HG03558 (cell line): ENCODE measurements at regions not wholly inside any gene's neighbourhood (a gene's known extent, or its start where the extent isn't known, plus 50 kb on each side); places are given as distances from the start of the nearest gene placed in this dataset.

Source experiments
- ATAC-seq: cut with Tn5 transposase; IDR thresholded peaks from one replicate; pipeline ENCODE4 v1.9.1; 2021; ENCODE audit warnings: moderate number of reproducible peaks; ENCODE audit not compliant: unreplicated experiment; ENCODE audit errors: extremely low read depth

GRCh38 chr2:183605440-183605839, 481.2 kb downstream of the NUP35 start:
- ATAC-seq, result no peak

DNA sequence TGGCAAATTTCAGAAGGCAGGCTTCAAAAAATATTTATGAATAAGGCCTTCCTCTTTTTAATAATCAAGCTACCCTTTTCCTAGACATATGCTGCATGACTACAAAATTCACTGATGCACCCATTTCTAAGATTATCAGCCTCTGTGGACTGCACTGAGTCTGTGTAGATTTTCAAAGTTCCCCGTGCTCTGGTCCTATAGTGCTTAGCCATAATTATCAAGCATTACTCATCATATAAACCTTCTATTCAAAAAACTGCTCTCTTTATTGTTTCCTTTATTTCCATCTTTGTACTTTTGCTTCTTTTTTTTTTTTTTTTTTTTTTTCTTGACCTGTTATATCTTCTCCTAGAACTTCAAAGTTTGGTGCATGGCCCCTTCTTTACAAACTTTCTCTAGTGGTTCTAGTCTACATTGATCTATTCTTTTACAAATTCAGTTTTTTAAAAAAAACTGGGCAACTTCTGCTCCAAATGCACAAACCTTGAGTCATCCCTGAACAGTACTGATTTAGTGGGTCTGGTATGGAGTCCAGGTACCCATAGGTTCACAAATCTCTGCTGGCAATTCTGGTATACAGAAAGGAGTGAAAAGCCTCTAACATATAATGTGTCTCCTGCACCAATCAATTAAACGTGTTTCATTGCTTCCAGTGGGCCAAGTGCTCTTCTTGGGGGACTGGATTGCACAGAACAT, 481.9 kb downstream of the NUP35 start:
- ATAC-seq, result no peak

- no peak for ATAC-seq
Measured at GRCh38 chr2:183606718-183607085, 482.5 kb downstream of the NUP35 start.

DNA sequence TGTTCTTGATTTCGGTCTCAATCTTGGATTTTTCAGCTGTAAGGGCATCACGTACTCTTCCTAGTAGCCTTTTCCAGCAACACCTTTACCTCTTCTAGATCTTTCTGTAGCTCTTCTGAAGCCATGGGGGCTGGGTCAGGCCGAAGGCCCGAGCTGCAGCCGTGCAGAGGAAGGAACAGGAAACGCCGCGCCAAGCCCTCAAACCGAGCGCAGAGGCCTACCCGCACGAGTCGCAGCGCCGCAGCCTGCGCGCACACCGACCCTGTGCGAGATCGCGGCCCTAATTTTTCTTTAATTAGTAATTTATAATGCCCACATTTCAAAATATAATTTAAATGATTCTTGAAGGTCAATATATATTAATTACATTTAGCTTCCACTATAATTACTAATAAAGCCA, 483.8 kb downstream of the NUP35 start:
- no peak for ATAC-seq

DNA sequence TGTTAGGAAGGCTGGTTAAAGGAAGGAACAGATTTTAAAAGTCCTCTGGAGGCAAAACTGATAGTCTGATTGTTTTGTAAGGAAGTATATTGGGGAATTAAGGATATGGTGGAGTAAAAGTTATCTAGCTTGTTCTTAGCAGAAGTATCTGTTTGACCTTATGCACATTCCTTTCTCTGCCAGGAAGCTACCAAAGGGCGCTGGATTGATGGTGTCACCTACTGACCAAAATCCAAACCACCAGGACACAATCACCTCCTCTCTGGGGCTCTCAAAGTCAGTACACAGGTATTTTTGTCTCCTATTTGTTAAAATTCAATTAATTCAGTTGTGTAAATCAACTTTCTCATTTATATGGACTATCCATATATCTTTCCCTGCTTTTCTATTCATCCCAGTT, 484.5 kb downstream of the NUP35 start:
- ATAC-seq, result no peak

DNA sequence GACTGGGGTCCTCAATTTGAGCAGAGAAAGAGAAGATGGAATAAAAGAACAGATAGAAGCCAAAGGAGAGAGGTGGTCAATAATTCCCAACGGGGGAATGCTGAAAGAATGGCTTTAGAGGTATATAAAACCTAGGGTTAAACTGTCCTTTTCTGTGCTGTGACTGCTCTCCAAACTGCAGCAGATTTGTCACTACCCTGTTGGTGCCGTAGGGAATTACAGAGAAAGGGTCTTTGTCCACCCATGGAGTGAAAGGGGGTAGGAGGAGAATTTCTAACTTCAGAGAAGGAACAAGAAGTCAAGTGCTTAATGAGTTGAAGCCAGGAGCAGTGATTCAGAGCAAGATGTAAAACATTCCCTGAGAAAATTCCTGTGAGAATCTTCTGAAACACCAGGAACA, 486.5 kb downstream of the NUP35 start:
- no peak for ATAC-seq

DNA sequence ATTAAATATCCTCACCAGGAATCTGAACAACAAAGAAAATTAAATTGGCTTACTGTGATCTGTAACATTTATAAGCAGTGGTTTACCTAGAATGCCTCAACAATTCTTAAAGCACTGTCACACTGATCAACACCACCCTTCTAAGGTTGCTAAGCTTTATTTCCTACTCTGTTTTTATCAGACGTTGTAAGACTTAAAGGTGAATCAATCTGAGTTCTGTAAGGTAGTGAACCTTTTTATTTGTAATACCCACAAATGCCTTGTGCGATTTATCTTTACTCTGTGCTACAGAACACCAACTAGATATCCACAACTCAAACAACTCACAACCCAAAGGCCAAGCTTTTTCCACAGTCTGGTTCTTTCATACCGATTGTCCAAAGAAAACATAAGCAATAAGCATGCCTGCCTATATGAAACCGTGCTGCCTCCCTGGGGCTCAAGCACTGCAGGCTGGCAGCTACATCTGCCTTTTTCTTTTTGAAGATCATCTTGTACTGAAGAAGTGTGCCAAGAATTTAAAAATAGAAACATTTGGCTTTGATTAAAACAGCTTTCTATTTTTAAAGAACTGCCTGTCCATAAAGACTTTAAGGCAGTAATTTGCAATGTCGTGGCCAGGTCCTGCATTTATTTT, 490.7 kb downstream of the NUP35 start:
- no peak for ATAC-seq

DNA sequence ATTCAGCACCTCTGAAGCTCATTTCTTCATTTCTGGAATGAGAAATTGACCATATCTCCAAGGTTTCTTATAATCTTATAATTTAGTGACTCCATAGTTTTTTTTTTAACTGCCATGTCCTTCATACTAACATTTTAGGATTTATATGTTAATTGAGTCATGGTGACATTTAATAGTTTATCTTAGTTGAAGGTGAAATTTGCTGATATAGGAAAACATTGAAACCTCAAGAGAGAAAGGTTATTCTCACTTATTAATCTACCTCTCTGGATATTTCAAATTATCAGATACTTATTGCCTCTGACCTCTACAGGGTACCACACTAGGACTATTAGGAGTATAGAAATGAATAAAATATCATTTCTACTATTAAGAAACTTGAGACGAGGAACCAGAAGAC, 499.0 kb downstream of the NUP35 start:
- no peak for ATAC-seq

- no peak for ATAC-seq
Measured at GRCh38 chr2:183630964-183631363, 506.7 kb downstream of the NUP35 start.

DNA sequence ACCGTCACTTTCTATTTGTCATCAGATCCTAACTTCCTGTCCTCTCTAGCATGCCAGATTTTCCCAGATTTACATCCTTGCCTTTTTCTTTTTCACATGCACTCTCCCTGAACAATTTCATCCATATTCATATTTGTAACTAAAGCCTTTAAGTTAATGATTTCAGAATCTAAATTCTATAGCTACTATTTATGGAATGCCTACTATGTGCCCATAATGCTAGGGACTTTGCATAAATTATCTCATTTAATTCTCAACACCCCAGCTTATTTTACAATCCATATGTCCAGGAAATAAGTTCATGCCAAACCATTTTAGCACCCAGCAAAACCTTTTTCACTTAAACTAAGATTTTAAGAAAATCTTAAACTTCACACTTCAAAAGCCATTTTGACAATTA, 531.9 kb downstream of the NUP35 start:
- no peak for ATAC-seq

- no peak for ATAC-seq
Measured at GRCh38 chr2:183665425-183665824, 541.2 kb downstream of the NUP35 start.

GRCh38 chr2:183666031-183666430, 541.8 kb downstream of the NUP35 start:
- no peak for ATAC-seq

GRCh38 chr2:183671233-183671632, 547.0 kb downstream of the NUP35 start:
- no peak for ATAC-seq

DNA sequence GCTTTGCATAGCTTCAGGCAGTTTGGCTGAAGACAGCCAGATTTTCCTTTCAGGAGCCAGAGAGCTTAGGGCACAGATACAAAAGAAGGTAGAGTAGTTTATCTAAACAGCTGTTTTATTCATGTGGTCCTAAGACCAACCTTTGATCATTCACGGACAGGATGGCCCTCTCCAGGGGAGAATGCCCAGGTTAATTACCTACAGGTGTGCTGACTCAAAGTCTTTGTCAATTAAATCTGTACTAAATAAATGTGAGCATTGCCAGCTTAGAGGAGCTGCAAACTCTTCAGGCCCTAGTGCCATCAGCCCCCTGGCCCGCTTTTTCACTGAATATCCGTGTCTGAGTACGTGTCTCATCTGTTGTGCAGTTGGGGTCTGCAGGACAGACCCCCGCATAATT, 554.7 kb downstream of the NUP35 start:
- no peak for ATAC-seq

DNA sequence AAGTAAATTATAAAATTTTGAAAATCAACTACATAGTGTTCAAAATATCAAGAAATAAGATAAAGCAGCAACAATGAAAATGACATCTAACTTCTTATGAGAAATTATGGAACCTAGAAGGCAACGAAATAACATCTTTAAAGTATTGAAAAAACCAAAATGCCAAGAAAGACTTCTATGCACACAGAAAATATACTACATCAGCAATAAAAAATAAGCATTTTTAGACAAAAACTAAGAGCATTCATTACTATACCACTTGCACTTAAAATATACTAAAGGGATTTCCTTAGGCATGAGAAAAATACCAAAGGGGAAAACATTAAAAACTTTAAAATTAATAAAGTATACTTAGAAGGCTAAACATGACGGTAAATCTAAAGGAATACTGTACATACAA, 556.3 kb downstream of the NUP35 start:
- no peak for ATAC-seq

DNA sequence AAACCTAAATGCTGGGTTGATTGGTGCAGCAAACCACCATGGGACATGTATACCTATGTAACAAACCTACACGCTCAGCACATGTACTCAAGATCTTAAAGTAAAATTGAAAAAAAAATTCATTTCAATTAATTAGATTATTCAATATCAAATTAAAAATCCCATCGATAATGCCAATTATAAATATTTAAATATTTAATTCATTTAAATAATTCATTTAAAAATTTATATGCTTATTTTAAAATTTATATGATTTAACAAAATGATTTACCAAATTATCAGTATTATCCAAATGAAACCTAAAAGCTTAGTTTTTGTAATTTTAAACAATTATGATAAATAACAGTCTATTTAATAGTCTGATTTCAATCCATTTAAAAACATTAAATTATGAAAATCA, 560.4 kb downstream of the NUP35 start:
- ATAC-seq, result no peak

- no peak for ATAC-seq
Measured at GRCh38 chr2:183696028-183696427, 571.8 kb downstream of the NUP35 start.

DNA sequence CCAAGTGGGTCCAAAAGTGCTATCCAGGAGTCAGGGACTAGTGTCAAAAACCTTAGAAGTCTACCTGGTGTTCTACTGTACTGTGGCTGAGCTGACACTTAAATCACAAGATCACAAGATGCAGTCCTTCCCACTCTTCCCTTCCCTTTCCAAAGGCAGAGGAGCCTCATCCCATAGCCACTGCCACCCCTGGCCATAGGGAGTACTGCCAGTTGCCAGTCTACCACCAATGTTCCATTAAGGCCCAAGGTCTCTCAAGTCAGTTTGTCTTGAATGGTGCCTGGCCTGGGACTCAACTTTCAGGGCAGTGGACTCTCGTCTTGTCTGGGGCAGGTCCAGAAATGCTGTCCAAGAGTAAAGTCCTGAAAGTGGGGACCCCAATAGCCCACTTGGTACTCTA, 585.6 kb downstream of the NUP35 start:
- no peak for ATAC-seq

GRCh38 chr2:183718246-183718645, 594.0 kb downstream of the NUP35 start:
- no peak for ATAC-seq

DNA sequence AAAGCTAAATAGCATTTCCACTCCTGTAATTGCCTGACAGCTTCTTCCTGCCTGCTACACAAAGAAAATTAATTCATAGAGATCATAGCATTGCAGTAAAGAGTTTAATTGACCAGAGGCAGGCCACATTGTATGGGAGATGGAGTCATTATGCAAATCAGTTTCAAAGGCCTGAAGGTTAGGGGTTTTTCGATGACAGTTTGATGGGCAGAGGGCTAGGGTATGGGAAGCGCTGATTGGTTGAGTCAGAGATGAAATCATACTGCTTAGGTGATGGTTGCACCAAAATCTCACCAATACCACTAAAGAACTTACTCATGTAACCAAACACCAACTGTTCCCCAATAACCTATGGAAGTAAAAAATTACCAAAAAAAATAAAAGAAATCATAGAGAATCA, 599.0 kb downstream of the NUP35 start:
- ATAC-seq, result no peak

- no peak for ATAC-seq
Measured at GRCh38 chr2:183729380-183729779, 605.1 kb downstream of the NUP35 start.

DNA sequence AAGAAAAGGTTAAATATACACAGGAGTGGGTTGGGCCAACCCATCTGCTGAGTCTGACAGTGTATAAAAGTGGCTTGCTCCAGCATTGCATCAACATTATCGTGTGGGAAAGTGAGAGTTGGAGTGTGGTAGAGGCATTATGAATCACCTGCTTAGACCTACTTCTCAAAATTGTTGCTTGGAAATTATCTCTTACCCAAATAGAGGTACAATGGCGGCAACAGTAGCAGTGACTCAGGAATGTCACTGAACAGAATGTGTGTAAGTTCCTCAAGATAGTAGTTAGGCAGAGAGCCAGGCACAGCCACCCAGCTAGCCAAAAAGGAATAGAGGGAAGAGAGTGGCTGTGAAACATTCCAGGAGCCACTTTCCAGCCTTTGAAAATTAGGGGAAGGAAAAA, 616.0 kb downstream of the NUP35 start:
- no peak for ATAC-seq
